ENCODE measurements at regions not wholly inside any gene's neighbourhood (a gene's known extent, or its start where the extent isn't known, plus 50 kb on each side); places are given as distances from the start of the nearest gene placed in this dataset.
"Not testable (repeated sequence)": the region's sequence is repeated elsewhere in the genome, so short reads cannot be mapped to it uniquely, and the experiment has no call there.

DNA sequence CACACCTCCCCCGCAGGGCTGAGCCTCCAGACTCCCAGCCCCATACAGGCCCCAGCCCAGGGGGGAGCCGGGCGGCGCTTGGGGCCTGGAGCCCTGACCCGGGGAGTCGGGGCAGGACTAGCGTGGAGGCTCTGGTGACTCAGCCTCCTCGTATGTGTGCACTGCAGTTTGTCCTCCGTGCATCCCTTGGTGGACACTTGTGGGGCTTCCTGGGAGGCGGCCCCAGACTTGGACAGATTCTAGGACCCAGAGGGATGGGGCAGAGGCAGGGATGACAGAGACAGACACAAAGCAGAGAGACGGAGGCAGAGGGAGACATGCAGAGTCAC is 161.6 kb downstream of the TMEM121 start:
- H3K4me1 ChIP-seq; FAIRE-seq; H3K4me2 ChIP-seq; CTCF ChIA-PET; POLR2A ChIA-PET; H3K4me3 ChIP-seq; H3K9me3 ChIP-seq; TF ChIP-seq FOSL2 (IDR thresholded peaks at IDR 0.05): not testable (repeated sequence)
- ATAC-seq: peak; percentile 74 to 87
- TF ChIP-seq FOSL2 (CRISPR knock-in tag; IDR thresholded peaks at IDR 0.05): 0 out of 2 replicates have a peak, but pooled peaks have one; percentile 22
- 5% methylated on average over 3 of the region's 11 CpGs for WGBS (ENCODE audit: missing lambda C conversion rate)
- DNase-seq (ENCODE audit: low read depth in 1 of 2, low spot score in 1 of 2): peak in 1 of 2 experiments; percentile 70
- 0 out of 6 replicates have a peak overlapping the region, but pooled peaks of 1 of the 2 experiments have one; percentile 58 for H3K27ac ChIP-seq

DNA sequence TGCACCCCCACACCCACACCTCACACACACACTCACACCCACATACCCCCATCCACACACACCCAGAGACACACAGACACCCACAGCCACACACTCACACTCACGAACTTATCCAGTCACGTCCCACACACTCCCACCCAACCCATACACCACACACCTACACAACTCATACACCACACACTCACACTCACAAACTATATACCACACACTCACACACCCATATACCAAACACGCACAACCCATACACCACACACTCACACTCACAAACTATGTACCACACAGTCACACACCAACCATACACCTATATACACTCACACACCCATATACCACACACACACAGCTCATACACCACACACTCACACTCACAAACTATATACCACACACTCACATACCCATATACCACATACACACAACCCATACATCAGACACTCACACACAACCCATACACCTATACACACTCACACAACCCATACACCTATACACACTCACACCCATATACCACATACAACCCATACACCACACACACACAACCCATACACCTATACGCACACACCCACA is 162.4 kb downstream of the TMEM121 start:
- DNase-seq (ENCODE audit: low read depth in 1 of 2, low spot score in 1 of 2); H3K4me1 ChIP-seq; CTCF ChIA-PET; FAIRE-seq; H3K27ac ChIP-seq; POLR2A ChIA-PET; H3K4me3 ChIP-seq; H3K9me3 ChIP-seq; ATAC-seq; H3K4me2 ChIP-seq: not testable (repeated sequence)
- WGBS (ENCODE audit: missing lambda C conversion rate): 83% methylated on average over 4 of the region's 4 CpGs

DNA sequence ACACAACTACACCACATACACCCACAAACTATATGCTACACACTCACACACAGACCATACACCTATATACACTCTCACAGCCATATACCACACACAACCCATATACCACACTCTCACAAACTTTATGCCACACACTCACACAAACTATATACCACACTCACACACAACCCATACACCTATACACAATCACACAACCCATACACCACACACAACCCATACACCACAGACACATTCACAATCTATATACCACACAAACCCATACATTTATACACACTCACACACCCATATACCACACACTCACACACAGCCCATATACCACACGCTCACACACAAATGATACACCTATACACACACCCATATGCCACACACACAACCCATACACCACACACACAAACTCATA is 163.3 kb downstream of the TMEM121 start:
- Histone ChIP-seq H3K4me1 (no peaks in the 10 kb centered on the region), H3K4me3 (no peak overlapping the region), H3K9me3 (no peaks in the 10 kb centered on the region), H3K4me2 (no peak overlapping the region), H3K27ac (no peak overlapping the region)
- ATAC-seq (no peak), FAIRE-seq (no peak), DNase-seq (ENCODE audit: low read depth in 1 of 2, low spot score in 1 of 2) (no peak)
- no peak for TF ChIP-seq KDM1A (IDR thresholded peaks at IDR 0.05; ENCODE audit: low read depth)
- no peak for TF ChIP-seq HOXA7 (CRISPR knock-in tag; IDR thresholded peaks at IDR 0.05)
- no peak for TF ChIP-seq JUN (IDR thresholded peaks at IDR 0.05)
- TF ChIP-seq FOSL2 (IDR thresholded peaks at IDR 0.05): no peak
- no peak for TF ChIP-seq FOSL2 (CRISPR knock-in tag; IDR thresholded peaks at IDR 0.05)
- no peak for TF ChIP-seq HEYL (CRISPR knock-in tag; IDR thresholded peaks at IDR 0.05)
- TF ChIP-seq PHF8 (IDR thresholded peaks at IDR 0.05; ENCODE audit: borderline replicate concordance, low read depth): no peak
- no peak for TF ChIP-seq ZNF302 (CRISPR knock-in tag; IDR thresholded peaks at IDR 0.05)
- no peak for TF ChIP-seq CEBPB (IDR thresholded peaks at IDR 0.05)
- TF ChIP-seq RCOR1 (IDR thresholded peaks at IDR 0.05; ENCODE audit: low read depth, low read length): no peak
- no peak for TF ChIP-seq POLR2AphosphoS2 (conservative IDR thresholded peaks at IDR 0.05; ENCODE audit: low read length)
- no peak for TF ChIP-seq FOXS1 (CRISPR knock-in tag; IDR thresholded peaks at IDR 0.05)
- TF ChIP-seq, protein P1, sequence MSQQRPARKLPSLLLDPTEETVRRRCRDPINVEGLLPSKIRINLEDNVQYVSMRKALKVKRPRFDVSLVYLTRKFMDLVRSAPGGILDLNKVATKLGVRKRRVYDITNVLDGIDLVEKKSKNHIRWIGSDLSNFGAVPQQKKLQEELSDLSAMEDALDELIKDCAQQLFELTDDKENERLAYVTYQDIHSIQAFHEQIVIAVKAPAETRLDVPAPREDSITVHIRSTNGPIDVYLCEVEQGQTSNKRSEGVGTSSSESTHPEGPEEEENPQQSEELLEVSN (IDR thresholded peaks at IDR 0.05; ENCODE audit: borderline replicate concordance, low read depth): no peak
- no peak for TF ChIP-seq HOXB5 (CRISPR knock-in tag; IDR thresholded peaks at IDR 0.05)
- no peak for TF ChIP-seq CBX2 (IDR thresholded peaks at IDR 0.05; ENCODE audit: borderline replicate concordance, low read depth)
- TF ChIP-seq MYC (IDR thresholded peaks at IDR 0.05; ENCODE audit: borderline replicate concordance, low read length): no peak
- TF ChIP-seq ZC3H11A (IDR thresholded peaks at IDR 0.05): no peak
- TF ChIP-seq, protein P2, sequence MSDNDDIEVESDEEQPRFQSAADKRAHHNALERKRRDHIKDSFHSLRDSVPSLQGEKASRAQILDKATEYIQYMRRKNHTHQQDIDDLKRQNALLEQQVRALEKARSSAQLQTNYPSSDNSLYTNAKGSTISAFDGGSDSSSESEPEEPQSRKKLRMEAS (IDR thresholded peaks at IDR 0.05): no peak
- no peak for TF ChIP-seq SREBF2 (IDR thresholded peaks at IDR 0.05)
- WGBS (ENCODE audit: missing lambda C conversion rate): 79% methylated on average over 1 of the region's 1 CpG
- ChIA-PET POLR2A (no interaction called here), CTCF (no interaction called here)

DNA sequence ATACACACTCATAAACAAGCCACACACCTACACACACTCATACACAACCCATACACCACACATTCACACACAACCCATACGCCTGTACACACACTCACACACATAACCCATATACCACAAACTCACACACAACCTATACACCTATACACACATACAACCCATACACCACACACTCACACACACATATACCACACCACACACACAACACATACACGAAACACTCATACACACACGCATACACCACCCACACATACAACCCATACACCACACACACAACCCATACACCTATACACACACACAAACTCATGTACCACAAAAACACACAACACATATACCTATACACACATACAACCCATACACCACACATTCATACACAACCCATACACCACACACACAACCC is 164.3 kb downstream of the TMEM121 start:
- Histone ChIP-seq H3K4me1 (no peaks in the 10 kb centered on the region), H3K4me2 (no peak overlapping the region), H3K27ac (no peak overlapping the region), H3K9me3 (no peaks in the 10 kb centered on the region), H3K4me3 (no peak overlapping the region)
- POLR2A ChIA-PET: no interaction called here
- ATAC-seq (no peak), DNase-seq (ENCODE audit: low read depth in 1 of 2, low spot score in 1 of 2) (no peak), FAIRE-seq (no peak)
- 41% methylated on average over 3 of the region's 3 CpGs for WGBS (ENCODE audit: missing lambda C conversion rate)
- CTCF ChIA-PET: interaction anchor here (0.6 kb wide), 1 partner anchor 11 kb away, joined by 3 read pairs; no protein-coding TSS in a partner anchor
- TF ChIP-seq FOSL2 (IDR thresholded peaks at IDR 0.05) (no peak), FOSL2 (CRISPR knock-in tag; IDR thresholded peaks at IDR 0.05) (no peak), RAD21 (conservative IDR thresholded peaks at IDR 0.05 in 1 of 2, IDR thresholded peaks at IDR 0.05 in 1 of 2) (no peak), ZSCAN20 (CRISPR knock-in tag; IDR thresholded peaks at IDR 0.05) (no peak), TP53 (CRISPR knock-in tag; IDR thresholded peaks at IDR 0.05) (no peak), JUN (IDR thresholded peaks at IDR 0.05) (no peak), POLR2AphosphoS2 (conservative IDR thresholded peaks at IDR 0.05; ENCODE audit: low read length) (no peak)
- TF ChIP-seq, protein P3, sequence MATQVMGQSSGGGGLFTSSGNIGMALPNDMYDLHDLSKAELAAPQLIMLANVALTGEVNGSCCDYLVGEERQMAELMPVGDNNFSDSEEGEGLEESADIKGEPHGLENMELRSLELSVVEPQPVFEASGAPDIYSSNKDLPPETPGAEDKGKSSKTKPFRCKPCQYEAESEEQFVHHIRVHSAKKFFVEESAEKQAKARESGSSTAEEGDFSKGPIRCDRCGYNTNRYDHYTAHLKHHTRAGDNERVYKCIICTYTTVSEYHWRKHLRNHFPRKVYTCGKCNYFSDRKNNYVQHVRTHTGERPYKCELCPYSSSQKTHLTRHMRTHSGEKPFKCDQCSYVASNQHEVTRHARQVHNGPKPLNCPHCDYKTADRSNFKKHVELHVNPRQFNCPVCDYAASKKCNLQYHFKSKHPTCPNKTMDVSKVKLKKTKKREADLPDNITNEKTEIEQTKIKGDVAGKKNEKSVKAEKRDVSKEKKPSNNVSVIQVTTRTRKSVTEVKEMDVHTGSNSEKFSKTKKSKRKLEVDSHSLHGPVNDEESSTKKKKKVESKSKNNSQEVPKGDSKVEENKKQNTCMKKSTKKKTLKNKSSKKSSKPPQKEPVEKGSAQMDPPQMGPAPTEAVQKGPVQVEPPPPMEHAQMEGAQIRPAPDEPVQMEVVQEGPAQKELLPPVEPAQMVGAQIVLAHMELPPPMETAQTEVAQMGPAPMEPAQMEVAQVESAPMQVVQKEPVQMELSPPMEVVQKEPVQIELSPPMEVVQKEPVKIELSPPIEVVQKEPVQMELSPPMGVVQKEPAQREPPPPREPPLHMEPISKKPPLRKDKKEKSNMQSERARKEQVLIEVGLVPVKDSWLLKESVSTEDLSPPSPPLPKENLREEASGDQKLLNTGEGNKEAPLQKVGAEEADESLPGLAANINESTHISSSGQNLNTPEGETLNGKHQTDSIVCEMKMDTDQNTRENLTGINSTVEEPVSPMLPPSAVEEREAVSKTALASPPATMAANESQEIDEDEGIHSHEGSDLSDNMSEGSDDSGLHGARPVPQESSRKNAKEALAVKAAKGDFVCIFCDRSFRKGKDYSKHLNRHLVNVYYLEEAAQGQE (IDR thresholded peaks at IDR 0.05): no peak
- TF ChIP-seq, protein P4, sequence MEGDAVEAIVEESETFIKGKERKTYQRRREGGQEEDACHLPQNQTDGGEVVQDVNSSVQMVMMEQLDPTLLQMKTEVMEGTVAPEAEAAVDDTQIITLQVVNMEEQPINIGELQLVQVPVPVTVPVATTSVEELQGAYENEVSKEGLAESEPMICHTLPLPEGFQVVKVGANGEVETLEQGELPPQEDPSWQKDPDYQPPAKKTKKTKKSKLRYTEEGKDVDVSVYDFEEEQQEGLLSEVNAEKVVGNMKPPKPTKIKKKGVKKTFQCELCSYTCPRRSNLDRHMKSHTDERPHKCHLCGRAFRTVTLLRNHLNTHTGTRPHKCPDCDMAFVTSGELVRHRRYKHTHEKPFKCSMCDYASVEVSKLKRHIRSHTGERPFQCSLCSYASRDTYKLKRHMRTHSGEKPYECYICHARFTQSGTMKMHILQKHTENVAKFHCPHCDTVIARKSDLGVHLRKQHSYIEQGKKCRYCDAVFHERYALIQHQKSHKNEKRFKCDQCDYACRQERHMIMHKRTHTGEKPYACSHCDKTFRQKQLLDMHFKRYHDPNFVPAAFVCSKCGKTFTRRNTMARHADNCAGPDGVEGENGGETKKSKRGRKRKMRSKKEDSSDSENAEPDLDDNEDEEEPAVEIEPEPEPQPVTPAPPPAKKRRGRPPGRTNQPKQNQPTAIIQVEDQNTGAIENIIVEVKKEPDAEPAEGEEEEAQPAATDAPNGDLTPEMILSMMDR (IDR thresholded peaks at IDR 0.05): no peak
- TF ChIP-seq, protein P1 (IDR thresholded peaks at IDR 0.05; ENCODE audit: borderline replicate concordance, low read depth): no peak
